ENCODE measurements at regions not wholly inside any gene's neighbourhood (a gene's known extent, or its start where the extent isn't known, plus 50 kb on each side); places are given as distances from the start of the nearest gene placed in this dataset.

DNA sequence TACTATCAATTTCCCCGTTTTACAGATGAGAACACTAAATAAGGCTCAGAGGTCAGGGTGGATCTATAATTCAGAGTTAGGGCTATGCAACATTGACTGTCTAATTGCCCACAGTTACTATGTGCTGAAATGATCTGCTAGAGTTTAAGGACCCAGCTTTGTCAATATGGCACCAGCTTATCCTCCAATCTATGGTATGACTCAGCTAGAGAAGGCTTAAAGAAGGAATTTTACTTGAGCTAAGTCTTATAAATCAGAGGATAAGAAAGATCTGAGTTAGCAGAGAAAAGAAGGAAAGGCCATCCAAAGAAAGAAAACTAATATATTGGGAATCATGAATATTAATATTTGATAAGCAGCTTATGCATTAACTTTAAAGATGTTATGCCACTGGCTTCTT is 78.1 kb downstream of the ASB9 start:
- DNase-seq, result no peak

- DNase-seq, result no peak
Observed at GRCh38 chrX:15188039-15188438, 81.8 kb downstream of the ASB9 start.

GRCh38 chrX:15177316-15177715 is 92.6 kb downstream of the ASB9 start:
- DNase-seq, result no peak

GRCh38 chrX:15173411-15173810 is 96.5 kb downstream of the ASB9 start:
- no peak for DNase-seq

DNA sequence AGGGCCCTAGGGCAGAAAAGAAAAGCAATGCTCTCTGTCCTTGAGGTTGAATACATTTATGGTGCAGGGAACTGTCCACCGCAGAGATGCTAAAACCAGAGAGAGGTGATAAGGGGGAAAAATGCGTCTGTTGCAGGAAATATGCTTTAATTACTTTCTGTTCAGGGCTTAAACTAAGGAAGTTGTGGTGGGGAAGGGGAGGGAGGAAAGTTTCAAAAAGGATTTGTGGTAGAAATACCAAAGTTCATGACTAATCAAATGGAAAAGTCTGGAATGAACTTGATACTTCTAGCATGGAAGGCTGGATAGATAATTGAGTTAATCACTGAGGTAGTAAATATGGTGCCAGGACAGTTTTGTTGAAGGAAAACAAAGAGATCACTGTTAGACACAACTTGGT is 99.0 kb downstream of the ASB9 start:
- no peak for DNase-seq

GRCh38 chrX:15167826-15168225 is 102.1 kb downstream of the ASB9 start:
- no peak for DNase-seq

GRCh38 chrX:15165832-15166231 is 104.1 kb downstream of the ASB9 start:
- DNase-seq, result no peak

- no peak for DNase-seq
Observed at GRCh38 chrX:15163131-15163530, 106.8 kb downstream of the ASB9 start.

DNA sequence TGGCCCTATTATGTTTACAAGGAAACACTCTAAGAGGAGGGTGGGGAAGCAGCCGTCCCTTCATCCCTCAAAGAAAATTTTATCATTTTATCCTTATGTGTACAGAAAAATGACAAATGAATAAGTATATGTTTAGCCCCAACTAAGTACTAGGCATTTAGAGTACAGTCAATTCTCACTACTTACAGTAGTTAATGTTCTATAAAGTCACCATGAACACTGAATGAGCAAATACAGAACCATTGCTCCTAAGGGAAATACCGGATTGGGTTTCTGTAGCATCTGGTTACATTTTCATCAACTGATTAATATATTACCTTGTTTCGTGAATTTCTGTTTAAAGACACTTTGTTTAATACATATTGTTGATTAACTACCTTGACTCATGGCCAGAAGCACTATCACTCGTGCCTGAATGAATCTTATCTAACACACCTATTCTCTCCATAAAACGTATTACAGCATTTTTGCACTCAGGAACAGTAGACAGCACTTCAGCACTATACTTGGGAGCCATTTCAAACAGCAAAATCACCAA is 109.3 kb downstream of the ASB9 start:
- DNase-seq, result no peak

DNA sequence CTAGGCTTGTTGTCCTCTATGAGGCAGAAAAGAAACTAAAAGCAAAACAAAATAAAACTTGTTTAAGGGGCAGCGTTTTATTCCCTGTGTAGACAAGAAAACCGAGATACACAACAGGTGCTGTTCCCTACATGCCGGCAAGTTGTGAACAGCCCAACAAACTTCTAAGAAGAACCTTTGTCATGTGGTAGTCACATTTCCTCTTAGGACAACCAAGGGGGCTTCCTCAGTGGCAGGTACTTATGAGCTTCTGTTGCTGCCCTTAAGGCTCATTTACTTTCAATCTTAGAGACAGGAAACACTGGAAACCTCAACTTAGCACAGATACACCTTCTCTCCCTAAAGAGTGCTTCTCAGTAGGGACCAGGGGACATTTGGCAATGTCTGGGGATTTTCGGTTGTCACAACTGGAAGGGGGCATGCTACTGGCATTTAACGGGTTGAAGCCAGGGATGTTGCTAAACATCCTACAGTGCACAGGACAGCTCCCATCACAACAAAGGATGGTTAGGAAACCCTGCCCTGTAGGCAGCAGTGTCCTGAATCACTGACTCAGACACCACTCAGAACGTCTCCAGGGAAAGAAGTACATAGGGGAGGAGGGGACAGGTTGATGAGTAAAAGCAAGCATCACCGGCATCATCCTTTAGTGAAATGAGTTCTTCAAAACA is 111.0 kb downstream of the ASB9 start:
- peak; percentile 77 for DNase-seq

DNA sequence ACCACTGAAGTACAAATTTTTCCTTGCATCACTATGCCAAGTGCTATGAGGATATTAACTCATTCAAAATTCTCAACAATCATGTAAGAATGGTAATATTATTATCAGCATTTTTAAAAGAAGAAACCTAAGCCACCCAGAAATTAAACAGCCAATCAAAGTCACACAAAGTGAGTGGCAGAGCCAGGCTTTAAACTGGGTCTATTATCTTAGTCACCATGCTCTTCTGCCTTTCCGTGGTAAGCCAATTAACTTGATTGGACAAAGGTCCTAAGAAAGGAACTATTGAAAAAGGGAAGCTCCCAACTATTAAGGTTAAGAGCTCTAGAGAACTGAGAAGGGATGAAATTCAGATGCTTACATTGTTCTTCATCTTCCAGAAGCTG is 111.5 kb downstream of the ASB9 start:
- DNase-seq, result no peak

DNA sequence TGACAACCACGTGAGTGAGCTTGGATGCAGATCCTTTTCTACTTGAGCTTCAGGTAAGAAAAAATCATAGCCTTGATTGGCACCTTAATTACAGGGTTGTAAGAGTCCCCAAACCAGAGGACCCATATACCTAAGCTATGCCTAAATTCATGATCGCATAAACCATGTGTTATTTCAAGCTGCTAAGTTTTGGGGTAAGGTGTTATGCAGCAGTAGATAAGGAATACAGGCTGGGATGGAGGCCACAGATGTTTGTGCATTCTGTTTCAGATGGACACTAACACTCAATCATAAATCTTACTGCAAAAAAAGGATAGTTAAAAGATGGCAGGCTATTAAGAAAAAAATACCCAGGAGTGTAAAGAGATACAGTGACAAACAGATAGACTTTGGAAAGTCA is 112.3 kb downstream of the ASB9 start:
- DNase-seq, result no peak

GRCh38 chrX:15151267-15152186 is 118.4 kb downstream of the ASB9 start:
- peak; percentile 67 for DNase-seq

- no peak for DNase-seq
Observed at GRCh38 chrX:15150586-15150985, 119.3 kb downstream of the ASB9 start.

DNA sequence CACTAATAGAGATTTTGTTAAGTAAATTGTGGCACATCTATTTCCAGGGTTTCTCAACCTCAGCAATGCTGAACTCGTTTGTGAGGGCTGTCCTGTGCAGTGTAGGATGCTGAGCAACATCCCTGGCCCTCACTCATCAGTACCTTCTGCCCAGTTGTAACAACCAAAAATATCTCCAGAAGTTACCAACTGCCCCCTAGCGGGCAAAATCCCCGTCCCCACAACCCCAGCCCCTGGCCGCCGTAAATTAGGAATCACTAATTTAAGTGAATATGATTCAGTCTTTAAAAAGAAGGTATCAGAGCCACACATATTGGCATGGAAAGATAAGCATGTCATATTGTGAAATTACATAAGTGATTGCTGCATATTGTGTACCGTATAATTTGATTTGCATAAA is 123.4 kb downstream of the ASB9 start:
- peak; percentile 43 for DNase-seq

GRCh38 chrX:15143825-15144121 is 126.1 kb downstream of the ASB9 start:
- DNase-seq, result no peak

DNA sequence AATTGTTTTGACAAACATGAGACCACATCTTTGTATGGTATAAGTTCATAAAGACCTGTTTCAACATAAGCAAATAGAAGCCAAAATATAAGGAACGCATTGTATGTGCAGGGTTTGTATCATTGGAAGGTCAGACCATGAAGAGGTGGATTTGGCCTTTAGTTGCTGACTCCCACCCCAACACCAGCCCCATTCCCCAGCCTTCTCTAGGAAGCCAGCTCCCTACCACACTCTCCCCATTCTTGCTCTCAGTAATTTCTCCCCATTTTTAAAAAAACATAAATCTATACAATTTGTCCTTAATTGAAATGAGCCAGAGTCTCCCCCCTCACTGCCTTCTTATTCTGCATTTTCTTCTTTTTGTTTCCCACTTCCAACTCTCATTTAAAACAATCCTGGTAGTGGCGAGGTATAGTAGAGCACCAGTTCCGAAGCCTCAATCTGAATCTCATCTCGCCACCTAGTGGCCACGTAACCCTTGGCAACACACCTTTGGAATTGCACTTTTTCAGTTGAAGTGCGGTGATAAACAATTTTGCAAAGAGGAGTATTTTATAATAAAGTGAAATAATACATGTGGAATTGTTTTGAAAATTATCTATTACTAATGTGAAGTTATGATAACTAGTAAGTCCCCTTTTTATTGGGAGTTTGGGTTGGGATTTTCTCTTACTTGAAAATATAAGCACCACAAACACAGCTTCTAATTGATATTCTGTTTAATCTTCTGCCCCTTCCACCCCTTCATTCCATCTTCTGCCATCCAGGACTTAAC is 126.6 kb downstream of the ASB9 start:
- peak; percentile 63 for DNase-seq

- peak; percentile 10 for DNase-seq
Observed at GRCh38 chrX:15142084-15142715, 127.7 kb downstream of the ASB9 start.

DNA sequence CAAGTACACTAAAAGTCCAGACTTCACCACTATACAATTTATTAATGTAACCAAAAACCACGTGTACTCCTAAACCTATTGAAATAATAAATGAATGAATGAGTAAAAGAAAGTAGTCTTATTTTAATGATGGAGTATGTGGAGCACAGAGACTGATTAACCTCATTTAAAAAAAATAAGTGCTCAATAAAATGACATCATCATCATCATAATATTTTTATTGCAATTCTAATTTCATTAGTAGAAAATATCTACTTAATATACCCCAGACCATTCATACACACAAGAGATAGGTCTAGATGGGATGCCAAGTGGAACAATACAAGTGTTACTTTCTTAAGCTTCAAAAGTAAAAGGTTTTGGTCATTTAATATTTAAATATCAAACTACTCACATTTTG is 133.1 kb downstream of the ASB9 start:
- no peak for DNase-seq

DNA sequence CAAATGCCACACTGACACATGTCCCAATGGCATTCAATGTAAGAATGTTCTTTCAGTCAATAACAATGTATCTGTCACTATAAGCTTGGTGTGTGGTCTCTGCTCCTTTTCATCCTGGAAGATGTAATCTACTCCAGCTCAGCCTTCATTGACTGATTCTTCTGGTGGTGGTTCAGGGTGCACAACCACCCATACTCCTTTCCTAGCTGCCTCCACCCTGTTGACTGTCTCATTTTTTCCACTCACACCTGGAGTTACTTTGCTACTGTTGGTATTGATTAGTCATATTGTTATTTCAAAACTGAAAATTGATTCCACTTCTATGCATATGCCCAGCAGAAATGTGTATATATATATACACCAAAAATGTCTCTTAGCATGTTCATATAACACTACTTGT is 140.5 kb downstream of the ASB9 start:
- DNase-seq, result peak; percentile 36

DNA sequence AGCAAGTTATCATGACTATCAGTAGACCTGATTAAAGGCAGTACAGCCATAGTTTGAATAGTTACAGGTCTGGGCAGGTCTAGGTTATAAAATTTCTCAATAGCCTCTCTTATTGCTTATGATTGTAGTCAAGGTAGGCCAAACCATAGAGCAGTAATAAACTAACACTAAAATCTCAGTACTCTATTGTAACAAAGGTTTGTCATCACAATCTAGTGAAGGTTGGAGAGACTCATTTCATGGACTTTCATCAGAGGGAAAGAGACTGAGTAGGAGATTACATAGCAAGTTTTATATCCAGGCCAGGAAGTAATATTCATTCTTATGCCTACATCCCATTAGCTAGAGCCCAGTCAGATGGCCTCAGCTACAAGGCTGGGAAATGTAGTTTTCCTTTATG is 141.0 kb downstream of the ASB9 start:
- DNase-seq, result no peak

DNA sequence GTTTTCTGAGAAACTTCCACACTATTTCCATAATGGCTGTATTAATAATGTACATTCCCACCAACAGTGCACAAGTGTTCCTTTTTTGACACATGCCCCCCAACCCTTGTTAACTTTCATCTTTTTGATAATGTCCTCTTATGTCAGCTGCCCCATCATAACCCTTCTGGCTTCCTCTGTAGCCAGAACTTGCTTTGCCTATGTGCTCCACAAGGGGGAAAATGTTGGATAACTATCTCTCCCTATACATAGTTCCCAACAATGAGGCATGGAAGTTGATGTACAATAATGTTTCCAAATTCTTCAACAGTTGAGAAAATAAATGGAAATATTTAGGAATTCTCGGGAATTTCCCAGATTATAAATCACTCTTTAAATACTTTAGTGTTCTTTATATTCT is 142.9 kb downstream of the ASB9 start:
- DNase-seq, result no peak

DNA sequence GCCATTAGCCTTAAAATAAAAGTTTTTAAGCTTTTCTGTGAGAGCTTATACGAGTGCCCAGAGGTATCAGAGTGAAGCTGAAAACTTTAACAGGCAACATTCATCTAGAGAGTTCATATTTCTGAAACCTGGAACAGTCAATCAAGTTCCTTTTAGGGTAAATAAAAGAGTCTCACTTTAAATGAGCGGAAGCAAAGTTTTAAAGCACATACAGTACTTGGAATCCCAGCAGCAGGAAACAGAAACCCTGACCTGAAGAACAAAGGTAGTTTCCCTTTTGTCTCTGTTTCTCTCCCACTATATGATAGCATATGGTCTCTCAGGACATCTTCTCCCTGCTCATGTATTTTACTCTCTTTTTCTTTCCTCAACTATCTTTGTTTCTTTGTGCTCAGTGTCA is 153.0 kb downstream of the ASB9 start:
- peak; percentile 37 for DNase-seq

Data from activated CD4-positive, alpha-beta T cell treated with anti-CD3 and anti-CD28 coated beads, Interleukin-10, Interleukin-2, amounts not matched to agents 100 ng/mL and 50 ng/mL, durations not matched to agents 16 hours and 8 hours (primary cell).